ENCODE measurements at regions not wholly inside any gene's neighbourhood (a gene's known extent, or its start where the extent isn't known, plus 50 kb on each side); places are given as distances from the start of the nearest gene placed in this dataset.

- no peak for DNase-seq
These were observed 54.5 kb upstream of the PRICKLE1 start for GRCh38 chr12:42643881-42644579.

DNA sequence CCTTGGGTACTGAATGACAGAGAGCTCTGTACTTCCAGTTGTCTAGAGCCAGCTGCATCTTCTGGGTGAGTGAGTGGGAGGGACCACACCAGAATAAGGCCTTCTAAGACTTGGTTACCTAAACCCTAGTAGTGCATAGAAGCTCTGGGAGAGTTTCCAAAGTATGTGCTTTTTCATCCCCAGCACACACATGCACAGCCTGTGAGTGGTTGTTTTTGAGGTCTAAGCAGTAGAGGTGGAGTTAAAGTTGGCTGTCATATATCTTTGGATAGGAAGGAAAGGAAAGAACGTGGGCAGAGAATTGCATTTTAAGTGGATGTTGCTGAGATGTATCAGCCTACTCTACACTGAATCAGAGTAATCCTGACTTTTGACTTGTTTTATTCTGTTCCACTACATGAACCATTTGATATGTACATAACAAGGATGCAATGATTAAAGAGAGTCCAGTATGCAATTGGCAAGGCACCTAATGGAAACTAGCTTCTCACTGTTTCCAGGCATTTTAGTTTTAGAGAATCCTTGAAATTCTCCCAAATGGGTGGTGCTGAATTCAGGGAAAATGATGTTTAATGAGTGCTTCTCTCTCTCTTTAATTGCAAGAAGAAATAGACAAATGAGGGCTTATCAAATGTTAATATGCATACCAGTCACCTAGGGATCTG, 51.8 kb upstream of the PRICKLE1 start:
- no peak for DNase-seq

GRCh38 chr12:42640391-42640790, 50.8 kb upstream of the PRICKLE1 start:
- DNase-seq = no peak

DNA sequence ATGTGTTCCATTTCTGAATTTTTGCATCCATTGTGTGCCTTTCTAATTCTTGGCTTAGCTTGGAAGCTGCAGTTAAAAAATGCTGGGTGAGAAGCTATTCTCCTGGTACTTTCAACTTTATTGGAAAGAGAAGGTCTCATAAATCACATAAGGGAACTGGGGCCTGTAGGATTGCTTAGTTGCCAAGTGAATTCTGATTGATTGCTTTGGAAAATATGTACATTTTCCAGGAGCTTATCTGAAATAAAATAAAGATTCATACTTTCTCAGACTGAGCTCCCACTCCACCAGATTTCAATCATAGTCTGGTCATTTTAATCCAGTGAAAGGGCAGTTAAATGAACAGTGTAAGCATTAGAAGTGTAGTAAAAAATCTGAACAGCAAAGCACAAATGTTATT, 50.0 kb upstream of the PRICKLE1 start:
- DNase-seq = no peak

Measured in hematopoietic multipotent progenitor cell treated with erythropoietin and hydrocortisone succinate and interleukin-3 and kit ligand, for 8 days (in vitro differentiated cells).